Lower leg skin (tissue), 4 donors: ENCODE measurements at regions not wholly inside any gene's neighbourhood (a gene's known extent, or its start where the extent isn't known, plus 50 kb on each side); places are given as distances from the start of the nearest gene placed in this dataset.

Experiments
- DNase-seq, 2 donors: peaks; one replicate each; pipeline ENCODE4 v3.0.0-alpha.2; 2019; ENCODE audit warnings: low spot score in 2 of 2
- H3K4me3 ChIP-seq: fragments of 200-600 bp; sonication (generic); 2 replicates; pipeline ENCODE4 v1.5.1; 2017; ENCODE audit warnings: mild to moderate bottlenecking, low read depth; ENCODE audit not compliant: poor library complexity, severe bottlenecking
- CTCF ChIP-seq, 3 donors: fragments of 450-650 bp; IDR thresholded peaks; one replicate each; pipeline ENCODE4 v1.5.1; 2016; ENCODE audit warnings: antibody characterized with exemption in 3 of 3, mild to moderate bottlenecking in 3 of 3, moderate library complexity in 2 of 3
- POLR2A ChIP-seq, 2 donors: fragments of 450-650 bp; IDR thresholded peaks; one replicate each; pipeline ENCODE4 v1.6.1; 2016 to 2017; ENCODE audit warnings: antibody characterized with exemption in 2 of 2, mild to moderate bottlenecking in 1 of 2, moderate library complexity in 1 of 2
- WGBS, 2 donors: methylation state at CpG; one replicate each; pipeline ENCODE4 v1.1.5; 2018; 5-methylcytosine and 5-hydroxymethylcytosine counted together
- intact Hi-C: fragments of 100-400 bp; cut with DNase I; formaldehyde crosslinking; loops from one replicate; pipeline ENCODE4 v1.15.0; 2023; ENCODE audit warnings: low total_unique reads

GRCh38 chr5:164921722-164922121, 1416.3 kb downstream of the MAT2B start:
- H3K4me3 ChIP-seq: no peak overlapping the region
- no peak for DNase-seq
- TF ChIP-seq POLR2A (IDR thresholded peaks at IDR 0.05) (no peak), CTCF (IDR thresholded peaks at IDR 0.05) (no peak)
- intact Hi-C loops: no loop called here

GRCh38 chr5:164934039-164934438, 1428.6 kb downstream of the MAT2B start:
- H3K4me3 ChIP-seq: no peak overlapping the region
- intact Hi-C loops: no loop called here
- no peak for DNase-seq
- WGBS, 2 donors: 86 to 91% methylated on average over 7 of the region's 7 CpGs
- no peak for TF ChIP-seq CTCF (IDR thresholded peaks at IDR 0.05)
- TF ChIP-seq POLR2A (IDR thresholded peaks at IDR 0.05): no peak

- intact Hi-C loops: no loop called here
- TF ChIP-seq CTCF (IDR thresholded peaks at IDR 0.05): no peak
- TF ChIP-seq POLR2A (IDR thresholded peaks at IDR 0.05): no peak
- H3K4me3 ChIP-seq: no peak overlapping the region
- WGBS, 2 donors: 62 to 75% methylated on average over 7 of the region's 7 CpGs
- DNase-seq: no peak
These were observed 1429.1 kb downstream of the MAT2B start for GRCh38 chr5:164934561-164934960.

- no peak overlapping the region for H3K4me3 ChIP-seq
- intact Hi-C loops: no loop called here
- DNase-seq: no peak
- 51 to 53% methylated on average over 4 of the region's 4 CpGs for WGBS, 2 donors
- TF ChIP-seq POLR2A (IDR thresholded peaks at IDR 0.05) (no peak), CTCF (IDR thresholded peaks at IDR 0.05) (no peak)
These were observed 1435.7 kb downstream of the MAT2B start for GRCh38 chr5:164941132-164941531.

GRCh38 chr5:164950927-164951326, 1445.5 kb downstream of the MAT2B start:
- no peak for TF ChIP-seq CTCF (IDR thresholded peaks at IDR 0.05)
- TF ChIP-seq POLR2A (IDR thresholded peaks at IDR 0.05): no peak
- H3K4me3 ChIP-seq: no peak overlapping the region
- DNase-seq: no peak
- WGBS, 2 donors: 88 to 91% methylated on average over 3 of the region's 3 CpGs
- intact Hi-C loops: no loop called here

GRCh38 chr5:164951570-164951969, 1446.2 kb downstream of the MAT2B start:
- 44 to 45% methylated on average over 2 of the region's 2 CpGs for WGBS, 2 donors

More at GRCh38 chr5:164951570-164951969, 1446.2 kb downstream of the MAT2B start:
- no peak for DNase-seq
- H3K4me3 ChIP-seq: no peak overlapping the region
- no peak for TF ChIP-seq CTCF (IDR thresholded peaks at IDR 0.05)
- TF ChIP-seq POLR2A (IDR thresholded peaks at IDR 0.05): no peak
- intact Hi-C loops: no loop called here
